PC-9 (cell line): ENCODE measurements at regions not wholly inside any gene's neighbourhood (a gene's known extent, or its start where the extent isn't known, plus 50 kb on each side); places are given as distances from the start of the nearest gene placed in this dataset.

ENCODE experiments used
- BruUV-seq: library from RNA; stranded (reverse); fragments of 400-500 nt; replicated peaks from 2 replicates; lab custom pipeline; 2021; lab: Mats Ljungman, UMichigan
- CTCF ChIA-PET: fragments of 300-600 bp; sonication (Branson Sonifier 250); formaldehyde crosslinking; loops from one replicate; lab custom pipeline; 2022; ENCODE audit warnings: antibody characterized with exemption; lab: Charles Lee
- POLR2A ChIA-PET: fragments of 300-600 bp; sonication (Branson Sonifier 250); formaldehyde crosslinking; loops from one replicate; lab custom pipeline; 2022; ENCODE audit warnings: antibody characterized with exemption; ENCODE audit not compliant: unreplicated experiment; lab: Charles Lee
- DNase-seq, 2 experiments: peaks; one replicate each; pipeline versions ENCODE4 v3.0.0 to v3.0.0-alpha.2; 2015 to 2022; ENCODE audit warnings: mixed read lengths in 1 of 2
- H2AFZ ChIP-seq: fragments of 200-600 bp; sonication (generic); 2 replicates; pipeline ENCODE4 v1.8.1; 2017; ENCODE audit warnings: antibody characterized with exemption
- H3F3A ChIP-seq: fragments of 200-600 bp; sonication (generic); 2 replicates; pipeline ENCODE4 v1.8.1; 2017; ENCODE audit warnings: antibody characterized with exemption, mild to moderate bottlenecking, low read depth; ENCODE audit not compliant: insufficient read depth
- H3K27ac ChIP-seq: fragments of 200-600 bp; sonication (generic); 2 replicates; pipeline ENCODE4 v1.6.1; 2016; ENCODE audit warnings: mixed run types
- H3K27me3 ChIP-seq: fragments of 200-600 bp; sonication (generic); 2 replicates; pipeline ENCODE4 v1.6.1; 2016; ENCODE audit warnings: low read depth, mixed run types; ENCODE audit not compliant: insufficient read depth
- H3K36me3 ChIP-seq: fragments of 200-600 bp; sonication (generic); 2 replicates; pipeline ENCODE4 v1.6.1; 2016; ENCODE audit warnings: low read depth, mixed run types
- H3K4me1 ChIP-seq: fragments of 200-600 bp; sonication (generic); replicated peaks from 2 replicates; pipeline ENCODE4 v1.6.1; 2016; ENCODE audit warnings: mixed run types; ENCODE audit not compliant: insufficient read depth
- H3K4me2 ChIP-seq: fragments of 200-600 bp; sonication (generic); 2 replicates; pipeline ENCODE4 v1.6.1; 2017; ENCODE audit warnings: mixed run types
- H3K4me3 ChIP-seq: fragments of 200-600 bp; sonication (generic); 2 replicates; pipeline ENCODE4 v1.6.1; 2016; ENCODE audit warnings: mixed run types
- H3K79me2 ChIP-seq: fragments of 200-600 bp; sonication (generic); 2 replicates; pipeline ENCODE4 v1.6.1; 2017; ENCODE audit warnings: low read depth, mixed run types
- H3K9me2 ChIP-seq: fragments of 200-600 bp; sonication (generic); 2 replicates; pipeline ENCODE4 v1.8.1; 2017; ENCODE audit warnings: mild to moderate bottlenecking; ENCODE audit not compliant: insufficient read depth
- H3K9me3 ChIP-seq: fragments of 200-600 bp; sonication (generic); 2 replicates; pipeline ENCODE4 v1.8.1; 2016; ENCODE audit warnings: low read depth; ENCODE audit not compliant: insufficient read depth
- H4K20me1 ChIP-seq: fragments of 200-600 bp; sonication (generic); 2 replicates; pipeline ENCODE4 v1.8.1; 2017; ENCODE audit not compliant: insufficient read depth
- CTCF ChIP-seq: fragments of 200-600 bp; sonication (generic); conservative IDR thresholded peaks from 2 replicates; pipeline ENCODE4 v1.6.1; 2017; ENCODE audit warnings: mixed run types, antibody characterized with exemption, mild to moderate bottlenecking, moderate library complexity
- EZH2 ChIP-seq: fragments of 200-600 bp; sonication (generic); IDR thresholded peaks from 2 replicates; pipeline ENCODE4 v1.8.0; 2017; ENCODE audit warnings: antibody characterized with exemption, low read depth
- intact Hi-C: fragments of 100-400 bp; cut with micrococcal nuclease; formaldehyde crosslinking; loops from one replicate; pipeline ENCODE4 v1.10.0; 2022; ENCODE audit not compliant: unreplicated experiment

DNA sequence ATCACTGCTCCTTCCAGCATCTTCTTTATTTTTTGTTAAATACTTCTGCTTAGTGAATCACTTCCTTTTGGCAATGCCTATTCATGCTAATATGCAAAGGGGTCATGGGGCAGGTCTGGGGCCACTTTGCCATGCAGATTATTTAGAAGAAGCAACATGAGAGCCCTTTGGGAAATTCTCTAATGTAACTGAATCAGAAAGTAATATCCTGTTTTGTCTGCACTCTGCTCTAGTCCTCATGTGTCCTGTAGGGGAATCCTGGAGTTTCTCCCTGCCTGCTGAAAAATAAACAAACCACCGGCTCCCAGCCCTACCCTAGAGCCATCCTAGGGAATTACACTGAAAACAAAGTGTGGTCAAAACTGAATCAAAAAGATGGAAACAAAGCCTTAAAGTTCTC, 176.5 kb upstream of the POU2AF2 start:
- H3F3A ChIP-seq, result no peaks in the 10 kb centered on the region
- H3K36me3 ChIP-seq, result no peaks in the 10 kb centered on the region
- intact Hi-C loops, result no loop called here
- no peak overlapping the region for H3K4me3 ChIP-seq
- H3K9me3 ChIP-seq, result no peaks in the 10 kb centered on the region; the same call in 1 of the 2 replicates
- H3K27me3 ChIP-seq, result no peaks in the 10 kb centered on the region
- BruUV-seq, result no TSS peak
- H3K79me2 ChIP-seq, result no peaks in the 10 kb centered on the region
- no peak overlapping the region for H3K4me2 ChIP-seq
- TF ChIP-seq EZH2, result no peak
- peak; percentile 44 for TF ChIP-seq CTCF
- peak in 1 of 2 experiments; percentile 48 for DNase-seq
- ChIA-PET POLR2A (no interaction called here), CTCF (no interaction called here)
- H3K4me1 ChIP-seq, result no peaks in the 10 kb centered on the region
- H3K27ac ChIP-seq, result no peak overlapping the region
- no peaks in the 10 kb centered on the region for H4K20me1 ChIP-seq
- no peaks in the 10 kb centered on the region for H3K9me2 ChIP-seq
- H2AFZ ChIP-seq, result no peak overlapping the region

DNA sequence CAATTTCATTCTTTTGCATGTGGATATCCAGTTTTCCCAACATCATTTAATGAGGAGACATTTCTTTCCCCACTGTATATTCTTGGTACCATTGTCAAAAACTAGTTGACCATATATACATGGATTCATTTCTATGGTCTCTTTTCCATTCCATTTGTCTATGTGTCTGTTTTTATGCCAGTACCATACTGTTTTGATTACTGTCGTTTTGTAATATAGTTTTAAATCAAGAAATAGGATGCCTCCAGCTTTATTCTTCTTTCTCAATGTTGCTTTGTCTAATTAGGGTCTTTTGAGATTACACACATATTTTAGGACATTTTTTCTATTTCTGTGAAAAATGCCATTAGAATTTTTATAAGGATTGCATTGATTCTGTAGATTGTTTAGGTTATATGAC, 177.5 kb upstream of the POU2AF2 start:
- no peaks in the 10 kb centered on the region for H3K79me2 ChIP-seq
- DNase-seq, result no peak
- H3K9me2 ChIP-seq, result no peaks in the 10 kb centered on the region
- no peaks in the 10 kb centered on the region for H4K20me1 ChIP-seq
- no peak overlapping the region for H2AFZ ChIP-seq
- H3K36me3 ChIP-seq, result no peaks in the 10 kb centered on the region
- H3K27ac ChIP-seq, result no peak overlapping the region
- intact Hi-C loops, result no loop called here
- ChIA-PET POLR2A (no interaction called here), CTCF (no interaction called here)
- no peaks in the 10 kb centered on the region for H3K27me3 ChIP-seq
- BruUV-seq, result no TSS peak
- no peak overlapping the region for H3K4me2 ChIP-seq
- no peaks in the 10 kb centered on the region; the same call in 1 of the 2 replicates for H3K9me3 ChIP-seq
- no peaks in the 10 kb centered on the region for H3K4me1 ChIP-seq
- no peaks in the 10 kb centered on the region for H3F3A ChIP-seq
- H3K4me3 ChIP-seq, result no peak overlapping the region
- TF ChIP-seq EZH2 (no peak), CTCF (no peak)

DNA sequence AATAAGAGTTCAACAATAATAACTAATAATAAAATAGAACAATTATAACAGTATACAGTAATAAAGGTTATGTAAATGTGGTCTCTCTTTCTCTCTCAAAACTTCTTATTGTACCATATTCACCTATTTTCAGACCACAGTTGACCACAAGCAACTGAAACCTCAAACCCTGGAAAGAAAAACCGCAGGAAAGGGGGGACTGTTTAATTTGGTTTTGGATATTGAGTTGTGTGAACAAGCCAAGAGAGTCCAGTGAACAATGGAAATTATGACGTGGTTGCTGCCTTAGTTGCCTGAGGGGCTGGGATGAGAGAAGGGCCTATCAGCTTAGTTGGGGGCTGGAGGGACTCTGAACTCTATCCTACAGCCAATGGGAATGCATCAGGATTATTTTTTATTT, 178.7 kb upstream of the POU2AF2 start:
- Histone ChIP-seq H2AFZ (no peak overlapping the region), H3K36me3 (no peaks in the 10 kb centered on the region), H3K4me2 (no peak overlapping the region), H3K4me3 (no peak overlapping the region), H3K4me1 (no peaks in the 10 kb centered on the region), H4K20me1 (no peaks in the 10 kb centered on the region), H3K9me3 (no peaks in the 10 kb centered on the region; the same call in 1 of the 2 replicates), H3K9me2 (no peaks in the 10 kb centered on the region), H3K27ac (no peak overlapping the region), H3F3A (no peaks in the 10 kb centered on the region), H3K79me2 (no peaks in the 10 kb centered on the region), H3K27me3 (no peaks in the 10 kb centered on the region)
- no TSS peak for BruUV-seq
- intact Hi-C loops, result no loop called here
- TF ChIP-seq CTCF, result no peak
- no peak for TF ChIP-seq EZH2
- ChIA-PET POLR2A (no interaction called here), CTCF (no interaction called here)
- DNase-seq, result no peak
